HCT116 (cell line): ENCODE measurements at regions not wholly inside any gene's neighbourhood (a gene's known extent, or its start where the extent isn't known, plus 50 kb on each side); places are given as distances from the start of the nearest gene placed in this dataset.

Source experiments
- POLR2A ChIP-seq: IDR thresholded peaks from 2 replicates; pipeline ENCODE4 v1.7.0; 2011; ENCODE audit warnings: borderline replicate concordance; ENCODE audit not compliant: insufficient read depth, insufficient read length; ENCODE audit errors: extremely low read depth
- POLR2AphosphoS5 ChIP-seq: IDR thresholded peaks from 2 replicates; pipeline ENCODE4 v1.6.1; 2011; ENCODE audit warnings: mild to moderate bottlenecking, low read depth, low read length, moderate library complexity
- YY1 ChIP-seq: IDR thresholded peaks from 2 replicates; pipeline ENCODE4 v1.6.1; 2011; ENCODE audit warnings: low read length, low read depth, moderate library complexity, mild to moderate bottlenecking; ENCODE audit not compliant: insufficient replicate concordance; ENCODE audit errors: extremely low read depth
- TF ChIP-seq, protein P1 (sequence below), 3 experiments: fragments of 200-600 bp in 1 of 3; sonication (generic) in 1 of 3; IDR thresholded peaks in 2 of 3; conservative IDR thresholded peaks in 1 of 3; 2 replicates each; pipeline ENCODE4 v1.5.1; 2012 to 2017; ENCODE audit warnings: low read depth in 2 of 3, low read length in 2 of 3, antibody characterized with exemption in 1 of 3, borderline replicate concordance in 1 of 3, control low read depth in 1 of 3, mild to moderate bottlenecking in 1 of 3, mixed read lengths in 1 of 3, mixed run types in 1 of 3, moderate library complexity in 1 of 3; ENCODE audit not compliant: insufficient read depth in 1 of 3
- TF ChIP-seq, protein P2 (sequence below): IDR thresholded peaks from 2 replicates; pipeline ENCODE4 v1.6.1; 2012
- TF ChIP-seq, protein P3 (sequence below): IDR thresholded peaks from 2 replicates; pipeline ENCODE4 v1.6.1; 2012

DNA sequence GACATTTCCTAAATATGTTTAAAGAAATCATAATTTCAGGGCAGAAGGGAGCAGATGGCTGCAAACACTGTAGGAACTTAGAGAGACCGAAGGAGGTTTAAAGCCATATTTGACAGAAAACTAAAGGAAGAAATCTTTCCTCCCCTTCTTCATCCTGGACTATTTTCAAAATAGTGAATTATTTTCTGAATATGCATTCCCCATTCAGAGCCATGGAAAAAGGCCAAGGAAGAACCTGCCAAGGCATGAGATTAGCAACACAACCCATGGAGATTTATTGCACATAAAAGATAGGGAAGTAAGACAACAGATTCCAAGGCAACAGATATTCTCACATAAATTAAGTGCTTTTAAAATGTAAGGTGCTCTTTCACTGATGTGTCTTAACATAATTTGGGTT is 233.3 kb upstream of the ADAMTS16 start:
- TF ChIP-seq, protein P1, sequence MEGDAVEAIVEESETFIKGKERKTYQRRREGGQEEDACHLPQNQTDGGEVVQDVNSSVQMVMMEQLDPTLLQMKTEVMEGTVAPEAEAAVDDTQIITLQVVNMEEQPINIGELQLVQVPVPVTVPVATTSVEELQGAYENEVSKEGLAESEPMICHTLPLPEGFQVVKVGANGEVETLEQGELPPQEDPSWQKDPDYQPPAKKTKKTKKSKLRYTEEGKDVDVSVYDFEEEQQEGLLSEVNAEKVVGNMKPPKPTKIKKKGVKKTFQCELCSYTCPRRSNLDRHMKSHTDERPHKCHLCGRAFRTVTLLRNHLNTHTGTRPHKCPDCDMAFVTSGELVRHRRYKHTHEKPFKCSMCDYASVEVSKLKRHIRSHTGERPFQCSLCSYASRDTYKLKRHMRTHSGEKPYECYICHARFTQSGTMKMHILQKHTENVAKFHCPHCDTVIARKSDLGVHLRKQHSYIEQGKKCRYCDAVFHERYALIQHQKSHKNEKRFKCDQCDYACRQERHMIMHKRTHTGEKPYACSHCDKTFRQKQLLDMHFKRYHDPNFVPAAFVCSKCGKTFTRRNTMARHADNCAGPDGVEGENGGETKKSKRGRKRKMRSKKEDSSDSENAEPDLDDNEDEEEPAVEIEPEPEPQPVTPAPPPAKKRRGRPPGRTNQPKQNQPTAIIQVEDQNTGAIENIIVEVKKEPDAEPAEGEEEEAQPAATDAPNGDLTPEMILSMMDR (IDR thresholded peaks at IDR 0.05 in 2 of 3, conservative IDR thresholded peaks at IDR 0.05 in 1 of 3; ENCODE audit: borderline replicate concordance in 1 of 3, insufficient read depth in 1 of 3, low read depth in 2 of 3, low read length in 2 of 3): no peak
- TF ChIP-seq, protein P2, sequence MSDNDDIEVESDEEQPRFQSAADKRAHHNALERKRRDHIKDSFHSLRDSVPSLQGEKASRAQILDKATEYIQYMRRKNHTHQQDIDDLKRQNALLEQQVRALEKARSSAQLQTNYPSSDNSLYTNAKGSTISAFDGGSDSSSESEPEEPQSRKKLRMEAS: no peak
- TF ChIP-seq POLR2A (no peak), YY1 (no peak), POLR2AphosphoS5 (no peak)
- TF ChIP-seq, protein P3, sequence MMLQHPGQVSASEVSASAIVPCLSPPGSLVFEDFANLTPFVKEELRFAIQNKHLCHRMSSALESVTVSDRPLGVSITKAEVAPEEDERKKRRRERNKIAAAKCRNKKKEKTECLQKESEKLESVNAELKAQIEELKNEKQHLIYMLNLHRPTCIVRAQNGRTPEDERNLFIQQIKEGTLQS: no peak
